Activated T-helper 1 cell treated with anti-CD3 and anti-CD28 coated beads, Interleukin-2, amount 50 U/mL, for 16 hours (primary cell): ENCODE measurements at regions not wholly inside any gene's neighbourhood (a gene's known extent, or its start where the extent isn't known, plus 50 kb on each side); places are given as distances from the start of the nearest gene placed in this dataset.

Experiments
- DNase-seq, 2 donors: peaks; one replicate each; pipeline ENCODE4 v3.0.0-alpha.2; 2020; ENCODE audit warnings: low read depth in 1 of 2, low spot score in 1 of 2

GRCh38 chr11:122523846-122524805 lies 131.4 kb upstream of the UBASH3B start:
- DNase-seq = no peak

GRCh38 chr11:122521626-122522025 lies 133.9 kb upstream of the UBASH3B start:
- DNase-seq = no peak

GRCh38 chr11:122517403-122518379 lies 137.8 kb upstream of the UBASH3B start:
- no peak for DNase-seq

- DNase-seq = no peak
Observed at GRCh38 chr11:122516686-122517085, 138.8 kb upstream of the UBASH3B start.

DNA sequence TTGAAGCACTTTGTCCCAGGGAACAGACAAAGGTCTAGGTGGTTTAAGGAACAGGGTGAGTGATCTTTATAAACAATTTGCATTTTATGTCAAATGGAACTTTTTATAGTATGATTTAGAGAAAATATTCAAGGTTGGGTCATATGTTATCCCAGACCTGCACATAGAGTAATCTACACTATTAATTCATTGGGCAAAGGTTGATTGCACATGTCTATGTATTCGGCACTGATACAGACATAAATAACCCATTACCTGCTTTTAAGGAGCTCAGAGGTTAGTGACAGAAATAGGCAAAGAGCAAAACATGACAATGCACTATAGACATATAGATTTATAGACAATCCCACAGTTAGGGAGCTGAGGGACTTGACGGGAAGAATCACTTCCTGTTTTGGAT lies 141.5 kb upstream of the UBASH3B start:
- DNase-seq = no peak

DNA sequence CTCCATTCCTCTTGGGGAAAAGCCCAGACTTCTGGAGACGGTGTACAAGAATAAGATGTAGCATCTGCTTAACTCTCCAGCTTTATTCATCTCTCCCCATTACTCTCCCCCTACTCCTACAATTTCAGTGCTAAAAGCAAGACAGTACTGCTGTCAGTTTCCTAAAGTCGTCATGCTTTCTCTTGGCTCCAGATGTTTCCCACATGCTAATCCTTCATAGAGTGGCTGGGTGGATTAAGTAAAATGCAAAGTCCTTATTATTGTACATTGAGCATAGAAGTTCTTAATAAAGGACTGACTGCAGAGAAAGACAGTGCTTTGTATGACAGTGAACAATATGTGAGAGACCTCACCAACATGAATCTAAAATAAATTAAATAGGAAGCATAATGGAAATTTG lies 142.2 kb upstream of the UBASH3B start:
- DNase-seq = no peak

- no peak for DNase-seq
Observed at GRCh38 chr11:122512688-122513087, 142.8 kb upstream of the UBASH3B start.

GRCh38 chr11:122509899-122510298 lies 145.6 kb upstream of the UBASH3B start:
- DNase-seq = no peak

- DNase-seq = no peak
Observed at GRCh38 chr11:122509091-122509490, 146.4 kb upstream of the UBASH3B start.

- peak in 1 of 2 donors; percentile 2 for DNase-seq
Observed at GRCh38 chr11:122505304-122506006, 150.1 kb upstream of the UBASH3B start.

- no peak for DNase-seq
Observed at GRCh38 chr11:122494221-122494620, 161.3 kb upstream of the UBASH3B start.

GRCh38 chr11:122491509-122491908 lies 164.0 kb upstream of the UBASH3B start:
- DNase-seq = no peak

DNA sequence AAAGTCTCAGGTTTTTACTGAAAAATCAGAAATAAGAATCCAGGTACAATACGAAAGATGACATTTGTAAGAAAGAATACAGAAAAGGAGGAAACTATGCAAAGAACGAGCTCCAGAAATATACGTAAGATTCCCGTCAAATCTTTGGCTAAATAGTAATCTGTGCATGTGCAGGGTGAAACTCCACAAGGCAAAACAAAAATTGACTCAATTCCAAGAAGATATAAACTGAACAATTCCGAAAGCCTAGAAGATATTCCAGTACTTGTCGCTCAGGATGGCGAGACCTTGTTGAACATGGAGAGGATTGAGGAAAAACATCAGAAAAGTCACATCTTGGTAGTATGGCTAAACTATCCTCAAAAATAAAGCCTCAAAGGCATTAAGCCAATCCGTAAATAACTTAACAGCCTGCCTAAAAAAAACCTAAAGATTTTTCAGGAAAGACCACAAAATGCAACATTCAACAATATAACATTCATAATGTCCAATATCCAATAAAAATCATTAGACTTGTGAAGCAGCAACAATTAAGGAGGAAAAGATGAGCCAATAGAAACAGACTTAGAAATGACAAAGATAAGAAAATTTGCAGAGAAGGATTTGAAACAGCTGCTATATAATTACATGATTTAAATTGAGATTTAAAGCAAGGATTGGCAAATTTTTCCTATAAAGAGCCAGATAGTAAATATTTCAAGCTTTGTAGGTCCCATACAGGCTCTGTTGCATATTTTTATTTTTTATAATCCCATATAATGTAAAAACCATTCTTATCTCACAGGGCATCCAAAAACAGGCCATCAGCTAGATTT lies 166.4 kb upstream of the UBASH3B start:
- no peak for DNase-seq

DNA sequence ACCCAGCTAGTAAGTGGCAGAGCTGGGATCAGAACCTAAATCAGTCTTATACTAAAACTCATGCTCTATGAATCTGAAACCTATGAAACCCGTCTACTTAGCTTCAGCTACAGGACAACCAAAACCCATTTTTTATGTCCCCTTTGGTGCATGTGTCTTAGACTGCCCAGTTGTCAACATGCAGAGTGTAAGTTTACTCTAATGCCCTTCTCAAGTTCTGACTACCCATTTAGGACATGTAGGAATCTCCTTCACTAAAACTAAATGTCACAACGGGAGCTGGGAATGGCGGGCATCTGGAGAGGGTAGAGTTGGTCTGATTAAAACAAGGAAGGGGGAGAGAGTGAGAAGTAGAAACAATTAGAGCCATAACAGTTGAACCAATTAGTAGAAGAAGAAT lies 167.9 kb upstream of the UBASH3B start:
- no peak for DNase-seq

DNA sequence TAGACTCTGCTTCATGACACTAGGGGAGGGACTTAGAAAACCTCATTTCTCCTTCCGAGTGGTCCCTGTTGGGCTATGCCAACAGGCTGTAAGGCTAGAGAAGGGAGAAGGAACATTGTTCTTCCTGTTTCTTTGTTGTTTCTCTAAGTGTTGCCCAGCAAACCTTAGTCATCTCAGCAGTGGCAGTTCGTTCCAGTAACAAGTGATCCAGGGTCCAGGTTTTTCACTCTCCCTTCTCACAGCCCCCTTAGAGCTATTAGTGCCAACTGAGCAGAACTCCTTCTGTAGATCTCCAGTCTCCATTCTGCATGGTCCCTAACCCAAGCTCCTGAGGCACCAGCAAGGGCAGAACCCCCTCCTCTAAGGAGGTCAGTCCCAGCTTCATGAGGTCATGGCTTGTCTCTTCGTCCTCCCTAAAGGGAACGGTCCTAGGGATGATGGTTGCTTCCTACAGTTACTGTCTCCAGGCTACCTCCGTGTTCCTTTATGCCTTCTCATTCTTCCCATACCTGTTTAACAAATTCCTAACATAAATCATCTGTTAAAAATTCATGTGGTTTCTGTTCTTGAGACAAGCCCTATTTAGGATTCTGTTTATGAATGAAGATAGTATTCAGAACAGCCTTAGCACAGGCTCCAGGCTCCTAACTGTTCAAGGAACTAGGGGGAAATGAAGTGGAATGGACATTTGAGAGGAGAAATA lies 168.6 kb upstream of the UBASH3B start:
- DNase-seq = no peak

DNA sequence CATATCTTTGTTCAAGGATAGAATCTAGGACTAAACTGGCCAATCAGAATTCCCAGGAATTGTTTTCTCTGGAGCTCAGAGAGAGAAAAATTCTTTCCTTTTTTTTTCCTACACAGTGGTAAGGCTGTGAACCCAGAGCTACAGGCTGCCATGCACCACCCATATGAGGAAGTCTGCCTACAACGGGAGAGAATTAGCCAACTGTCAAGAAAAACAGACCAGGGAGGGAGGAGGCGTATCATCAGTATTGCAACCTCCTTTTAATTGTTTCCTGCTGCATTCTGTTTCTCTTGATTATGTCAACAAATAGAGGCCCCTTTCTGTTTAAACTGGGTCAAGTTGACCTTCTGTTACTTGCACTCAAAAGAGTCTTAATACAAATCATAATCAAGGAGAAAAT lies 176.5 kb upstream of the UBASH3B start:
- DNase-seq = no peak

GRCh38 chr11:122468965-122469364 lies 186.6 kb upstream of the UBASH3B start:
- no peak for DNase-seq

DNA sequence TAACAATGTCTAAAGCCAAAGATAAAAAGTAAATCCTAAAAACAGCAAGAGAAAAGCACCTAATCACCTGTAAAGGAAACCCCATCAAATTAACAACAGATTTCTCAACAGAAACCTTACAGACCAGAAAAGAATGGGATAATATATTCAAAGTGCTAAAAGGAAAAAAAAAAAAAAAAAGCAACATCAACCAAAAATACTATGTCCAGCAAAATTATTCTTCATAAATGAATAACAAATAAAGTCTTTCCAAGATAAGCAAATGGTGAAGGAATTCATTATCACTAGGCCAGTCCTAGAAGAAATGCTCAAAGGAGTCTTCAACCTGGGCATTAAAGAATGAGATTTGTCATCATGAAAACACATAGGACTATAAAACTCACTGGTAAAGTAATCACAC lies 192.0 kb upstream of the UBASH3B start:
- no peak for DNase-seq

GRCh38 chr11:122459064-122459463 lies 196.5 kb upstream of the UBASH3B start:
- no peak for DNase-seq

DNA sequence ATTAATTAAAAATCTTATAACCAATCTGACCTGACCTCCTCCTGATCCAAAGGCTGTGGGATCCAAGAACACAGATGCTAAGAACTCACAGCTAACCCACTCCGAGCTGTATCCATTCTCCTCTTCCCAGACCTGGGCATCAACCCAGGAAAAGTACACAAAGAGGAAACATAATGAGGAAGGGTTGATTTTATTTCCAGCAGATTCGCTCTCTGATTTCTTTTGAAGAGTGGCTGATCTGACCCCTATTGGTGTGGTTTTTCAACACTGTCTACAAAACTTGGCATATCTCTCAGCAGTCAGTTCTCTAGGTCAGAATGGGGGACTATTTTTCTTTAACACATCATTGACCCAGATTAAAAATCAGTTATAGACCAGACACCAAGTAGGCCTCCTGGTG lies 201.9 kb upstream of the UBASH3B start:
- DNase-seq = no peak
